ENCODE measurements at regions not wholly inside any gene's neighbourhood (a gene's known extent, or its start where the extent isn't known, plus 50 kb on each side); places are given as distances from the start of the nearest gene placed in this dataset.

DNA sequence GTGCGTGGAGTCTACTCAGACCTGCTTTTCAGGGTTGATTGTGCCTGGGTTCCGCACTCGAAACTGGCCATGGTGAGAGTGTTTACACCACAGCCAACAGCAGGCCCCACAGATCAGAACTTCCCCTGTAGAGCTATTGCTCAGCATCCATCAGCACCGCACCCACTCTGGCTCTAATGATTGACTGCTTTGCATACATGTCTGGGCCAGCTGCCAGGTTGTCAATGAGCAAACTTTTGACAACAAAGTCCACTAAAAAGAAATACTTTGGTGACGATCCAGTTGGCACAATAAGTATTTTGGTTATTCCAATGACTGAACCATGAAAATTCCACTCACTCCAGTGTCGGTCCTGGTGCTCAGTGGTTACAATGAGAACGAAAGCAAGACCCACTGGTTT lies 190.7 kb downstream of the FOXL1 start:
- H3K4me3 ChIP-seq (ENCODE audit: low read length): no peak overlapping the region
- no peaks in the 10 kb centered on the region for H3K27me3 ChIP-seq (ENCODE audit: control insufficient read depth, insufficient read depth, low read length)
- no peak for DNase-seq (ENCODE audit: low read depth, low spot score)
- no peak overlapping the region for H3K27ac ChIP-seq (ENCODE audit: low read length)
- no CpG with 5 or more reads among the region's 7 CpGs for WGBS (ENCODE audit: insufficient coverage, insufficient read length)
- no peaks in the 10 kb centered on the region for H3K36me3 ChIP-seq (ENCODE audit: control insufficient read depth, insufficient read depth, low read length)
- no peaks in the 10 kb centered on the region for H3K4me1 ChIP-seq (ENCODE audit: control insufficient read depth, insufficient read depth, low read length)
- H3K9me3 ChIP-seq (ENCODE audit: control insufficient read depth, insufficient read depth, low read length): no peaks in the 10 kb centered on the region

DNA sequence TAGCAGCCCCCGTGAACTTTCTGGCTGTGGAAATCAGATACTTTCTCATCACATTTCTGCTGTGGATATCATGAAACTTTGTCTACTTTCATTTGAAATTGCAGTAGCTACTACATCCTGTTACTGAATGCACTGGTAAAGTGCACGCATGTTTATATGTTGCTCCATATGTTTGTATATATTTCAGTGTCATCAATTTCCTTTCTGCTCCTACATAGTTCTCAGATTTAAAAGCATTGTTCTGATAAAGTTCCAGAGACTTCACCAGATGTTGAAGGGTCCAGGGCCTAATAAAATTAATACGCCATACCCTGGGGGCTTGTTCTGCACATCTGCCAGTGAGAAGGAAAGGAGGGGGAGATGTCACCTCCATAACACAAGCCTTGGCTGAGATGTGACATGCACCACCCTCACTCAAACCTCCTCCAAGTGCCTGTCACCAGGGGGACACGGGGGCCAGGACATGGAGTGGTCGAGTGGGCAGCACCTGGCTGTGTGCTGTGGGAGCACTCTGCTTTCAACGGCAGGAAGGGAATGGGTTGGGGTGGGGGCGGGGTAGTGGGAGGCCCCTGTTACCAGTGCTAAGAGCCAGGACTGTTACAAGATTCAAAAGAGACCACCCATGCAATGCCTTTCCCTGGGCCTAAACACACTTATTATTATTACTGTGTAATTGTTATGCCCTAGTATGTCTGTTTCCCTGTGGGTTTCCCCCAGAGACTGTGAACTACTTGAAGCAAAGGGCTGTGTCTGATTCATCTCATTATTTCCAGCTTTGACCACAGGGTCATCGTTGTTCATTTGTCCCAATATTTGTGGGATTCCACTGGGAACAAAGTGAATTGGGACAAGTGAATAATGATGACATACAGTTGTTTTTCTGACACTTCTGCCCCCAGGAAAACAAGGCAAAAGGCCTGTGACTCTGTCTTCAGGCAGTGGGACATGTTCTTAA lies 193.4 kb downstream of the FOXL1 start:
- Histone ChIP-seq H3K9me3 (ENCODE audit: control insufficient read depth, insufficient read depth, low read length) (no peaks in the 10 kb centered on the region), H3K4me1 (ENCODE audit: control insufficient read depth, insufficient read depth, low read length) (no peaks in the 10 kb centered on the region), H3K27me3 (ENCODE audit: control insufficient read depth, insufficient read depth, low read length) (no peaks in the 10 kb centered on the region), H3K36me3 (ENCODE audit: control insufficient read depth, insufficient read depth, low read length) (no peaks in the 10 kb centered on the region), H3K4me3 (ENCODE audit: low read length) (no peak overlapping the region), H3K27ac (ENCODE audit: low read length) (no peak overlapping the region)
- WGBS (ENCODE audit: insufficient coverage, insufficient read length): no CpG with 5 or more reads among the region's 8 CpGs
- no peak for DNase-seq (ENCODE audit: low read depth, low spot score)

DNA sequence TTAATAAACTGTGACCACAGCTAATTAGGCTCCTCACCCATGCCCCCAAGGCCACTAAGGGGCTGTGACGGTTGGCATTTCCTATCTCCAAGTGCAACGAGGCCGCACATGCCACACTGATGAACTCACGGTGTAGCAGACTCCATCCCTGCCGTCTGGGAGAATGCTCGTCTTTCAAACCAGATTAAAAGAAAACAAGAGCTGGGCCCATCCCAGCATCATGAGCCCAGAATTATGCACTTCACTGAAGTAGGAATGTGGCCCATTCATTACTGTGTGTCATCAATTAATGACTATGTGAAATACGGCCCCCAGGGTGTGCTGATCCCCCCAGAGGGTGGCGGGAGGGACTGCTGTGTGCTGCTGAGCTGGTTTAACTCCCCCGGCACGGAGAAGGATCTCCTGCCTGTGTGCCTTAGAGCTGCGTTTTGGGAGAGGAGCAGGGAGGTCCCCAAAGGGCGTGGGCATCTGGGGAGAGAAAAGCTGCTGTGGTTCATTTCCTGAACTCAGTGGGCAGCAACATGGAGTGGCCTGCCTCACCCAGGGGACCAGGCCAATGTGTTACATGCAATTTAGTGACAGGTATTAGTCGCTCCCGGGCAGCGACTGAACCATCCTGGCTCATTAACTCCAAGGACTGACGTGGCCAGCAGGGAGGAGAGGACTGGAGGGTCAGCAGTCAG lies 194.5 kb downstream of the FOXL1 start:
- H3K27ac ChIP-seq (ENCODE audit: low read length): no peak overlapping the region
- no CpG with 5 or more reads among the region's 16 CpGs for WGBS (ENCODE audit: insufficient coverage, insufficient read length)

DNA sequence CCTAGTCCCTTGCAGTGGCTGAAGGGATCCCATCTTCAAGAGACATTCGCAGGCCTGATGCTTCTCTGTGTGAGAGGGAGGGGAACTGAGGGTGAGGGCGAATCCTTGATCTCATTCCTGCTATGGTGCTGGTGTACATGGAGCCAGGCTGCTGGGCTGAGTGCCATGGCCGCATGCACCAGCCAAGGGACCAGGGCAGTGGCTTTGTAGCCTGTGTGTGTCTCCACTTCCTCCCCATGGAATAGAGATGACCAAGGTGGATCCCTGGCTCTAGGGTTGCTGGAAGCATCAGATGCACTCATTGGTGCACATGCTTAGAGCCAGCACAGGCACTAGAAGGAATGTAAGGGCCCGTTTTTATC lies 195.0 kb downstream of the FOXL1 start:
- Histone ChIP-seq H3K36me3 (ENCODE audit: control insufficient read depth, insufficient read depth, low read length) (no peaks in the 10 kb centered on the region), H3K4me3 (ENCODE audit: low read length) (no peak overlapping the region), H3K9me3 (ENCODE audit: control insufficient read depth, insufficient read depth, low read length) (no peaks in the 10 kb centered on the region), H3K27me3 (ENCODE audit: control insufficient read depth, insufficient read depth, low read length) (no peaks in the 10 kb centered on the region), H3K4me1 (ENCODE audit: control insufficient read depth, insufficient read depth, low read length) (no peaks in the 10 kb centered on the region), H3K27ac (ENCODE audit: low read length) (no peak overlapping the region)
- WGBS (ENCODE audit: insufficient coverage, insufficient read length): no CpG with 5 or more reads among the region's 4 CpGs
- DNase-seq (ENCODE audit: low read depth, low spot score): no peak

More for the DNA sequence above, 194.5 kb downstream of the FOXL1 start:
- H3K4me3 ChIP-seq (ENCODE audit: low read length): no peak overlapping the region
- H3K9me3 ChIP-seq (ENCODE audit: control insufficient read depth, insufficient read depth, low read length): no peaks in the 10 kb centered on the region
- H3K36me3 ChIP-seq (ENCODE audit: control insufficient read depth, insufficient read depth, low read length): no peaks in the 10 kb centered on the region
- DNase-seq (ENCODE audit: low read depth, low spot score): no peak
- H3K27me3 ChIP-seq (ENCODE audit: control insufficient read depth, insufficient read depth, low read length): no peaks in the 10 kb centered on the region
- H3K4me1 ChIP-seq (ENCODE audit: control insufficient read depth, insufficient read depth, low read length): no peaks in the 10 kb centered on the region

DNA sequence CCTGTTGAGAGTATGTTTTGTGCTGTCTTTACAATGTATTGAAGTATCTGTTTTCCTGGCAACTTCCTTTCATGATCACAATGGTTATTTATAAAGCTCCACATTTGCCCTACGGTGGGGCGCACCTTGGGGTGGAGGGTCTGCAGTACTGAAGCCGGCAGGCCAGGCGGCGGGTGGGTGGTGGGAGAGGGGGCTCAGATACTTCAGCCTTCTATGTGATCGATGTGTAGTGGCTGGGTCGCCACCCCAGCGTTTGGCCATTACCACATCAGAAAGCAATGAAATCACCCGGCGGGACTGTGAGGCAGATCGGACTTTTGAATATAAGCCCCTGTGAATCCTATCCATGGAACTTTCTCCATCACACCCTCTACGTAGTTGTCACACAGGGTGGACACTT lies 196.6 kb downstream of the FOXL1 start:
- WGBS (ENCODE audit: insufficient coverage, insufficient read length): no CpG with 5 or more reads among the region's 12 CpGs

DNA sequence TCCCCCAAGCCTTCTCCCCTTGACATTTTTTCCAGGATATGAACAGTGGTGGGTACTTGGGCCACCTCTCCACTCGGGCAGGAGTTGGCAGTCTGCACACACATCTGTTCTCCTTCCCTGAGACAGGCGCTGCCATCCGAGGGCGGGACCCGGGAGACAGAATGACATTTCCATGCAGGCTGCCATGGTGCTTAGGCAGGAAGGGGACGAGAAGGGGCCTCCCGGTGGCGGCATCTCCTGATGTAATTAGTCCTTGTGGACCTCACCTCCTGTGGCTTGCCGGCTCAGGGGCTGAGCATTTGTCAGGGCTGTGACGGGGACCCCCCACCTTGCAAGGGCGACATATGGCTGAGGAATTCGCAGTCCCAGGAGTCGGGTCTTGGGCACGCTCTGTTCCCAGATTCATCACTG lies 197.2 kb downstream of the FOXL1 start:
- H3K36me3 ChIP-seq (ENCODE audit: control insufficient read depth, insufficient read depth, low read length): no peaks in the 10 kb centered on the region
- H3K27ac ChIP-seq (ENCODE audit: low read length): no peak overlapping the region
- no peaks in the 10 kb centered on the region for H3K27me3 ChIP-seq (ENCODE audit: control insufficient read depth, insufficient read depth, low read length)
- H3K9me3 ChIP-seq (ENCODE audit: control insufficient read depth, insufficient read depth, low read length): no peaks in the 10 kb centered on the region
- DNase-seq (ENCODE audit: low read depth, low spot score): no peak
- no peak overlapping the region for H3K4me3 ChIP-seq (ENCODE audit: low read length)
- no CpG with 5 or more reads among the region's 14 CpGs for WGBS (ENCODE audit: insufficient coverage, insufficient read length)
- H3K4me1 ChIP-seq (ENCODE audit: control insufficient read depth, insufficient read depth, low read length): no peaks in the 10 kb centered on the region

More for the DNA sequence above, 196.6 kb downstream of the FOXL1 start:
- DNase-seq (ENCODE audit: low read depth, low spot score): no peak
- Histone ChIP-seq H3K9me3 (ENCODE audit: control insufficient read depth, insufficient read depth, low read length) (no peaks in the 10 kb centered on the region), H3K4me1 (ENCODE audit: control insufficient read depth, insufficient read depth, low read length) (no peaks in the 10 kb centered on the region), H3K36me3 (ENCODE audit: control insufficient read depth, insufficient read depth, low read length) (no peaks in the 10 kb centered on the region), H3K27ac (ENCODE audit: low read length) (no peak overlapping the region), H3K4me3 (ENCODE audit: low read length) (no peak overlapping the region), H3K27me3 (ENCODE audit: control insufficient read depth, insufficient read depth, low read length) (no peaks in the 10 kb centered on the region)

DNA sequence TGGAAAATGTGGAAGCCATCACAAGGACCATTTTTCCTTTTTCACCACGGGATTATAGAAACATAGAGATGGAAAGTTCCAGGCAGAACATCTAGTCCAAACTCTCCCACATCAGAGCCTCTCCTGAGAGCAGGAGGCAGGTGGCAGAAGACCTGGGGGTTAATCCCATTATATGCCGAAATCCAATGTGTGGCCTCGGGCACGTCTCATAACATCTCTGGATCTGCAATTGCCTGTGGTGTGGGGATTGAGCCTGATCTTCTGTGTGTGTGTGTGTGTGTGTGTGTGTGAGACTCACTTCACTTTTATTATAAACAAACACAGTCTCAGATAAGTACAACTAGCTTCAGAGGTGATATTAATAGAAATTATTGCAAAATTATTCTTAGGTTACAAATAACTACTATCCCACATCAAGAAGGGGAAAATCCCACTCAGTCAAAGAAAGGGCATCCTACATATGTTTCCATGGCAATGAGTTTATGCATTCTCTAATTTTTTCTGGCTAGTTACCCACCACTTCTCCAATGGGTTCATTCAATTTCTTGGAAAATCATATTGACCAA lies 199.1 kb downstream of the FOXL1 start:
- Histone ChIP-seq H3K27me3 (ENCODE audit: control insufficient read depth, insufficient read depth, low read length) (no peaks in the 10 kb centered on the region), H3K36me3 (ENCODE audit: control insufficient read depth, insufficient read depth, low read length) (no peaks in the 10 kb centered on the region), H3K27ac (ENCODE audit: low read length) (no peak overlapping the region), H3K9me3 (ENCODE audit: control insufficient read depth, insufficient read depth, low read length) (no peaks in the 10 kb centered on the region), H3K4me1 (ENCODE audit: control insufficient read depth, insufficient read depth, low read length) (no peaks in the 10 kb centered on the region), H3K4me3 (ENCODE audit: low read length) (no peak overlapping the region)
- DNase-seq (ENCODE audit: low read depth, low spot score): no peak
- no CpG with 5 or more reads among the region's 4 CpGs for WGBS (ENCODE audit: insufficient coverage, insufficient read length)

DNA sequence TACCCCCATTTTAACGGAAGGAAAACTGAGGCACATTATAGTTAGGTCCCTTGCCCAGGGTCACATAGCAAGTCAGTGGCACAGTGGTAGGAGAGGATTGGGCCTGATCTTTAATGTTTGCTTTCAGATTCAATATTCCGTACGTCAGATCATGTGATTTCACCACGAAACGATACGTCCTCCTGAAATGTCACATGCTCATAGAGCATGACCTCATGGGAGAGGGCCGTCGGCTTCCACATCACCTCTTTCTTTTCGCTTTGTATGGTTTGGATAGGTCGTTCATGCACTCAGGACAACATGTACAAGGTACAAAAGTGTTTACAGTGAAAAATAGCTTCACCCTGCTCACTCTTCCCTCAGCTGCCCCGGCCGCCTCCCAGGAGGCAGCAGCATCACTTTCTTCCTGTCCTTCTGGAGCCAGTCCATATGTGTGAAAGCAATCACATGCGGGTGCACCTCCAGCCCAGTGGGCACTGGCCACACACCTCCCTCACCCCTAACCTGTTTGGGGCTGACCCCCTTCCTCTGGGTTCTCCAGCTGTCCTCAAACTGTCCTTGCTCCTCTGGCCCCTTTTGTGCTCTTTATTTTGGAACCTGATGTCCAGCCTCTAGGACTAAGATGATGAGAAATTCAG lies 199.9 kb downstream of the FOXL1 start:
- Histone ChIP-seq H3K27ac (ENCODE audit: low read length) (no peak overlapping the region), H3K27me3 (ENCODE audit: control insufficient read depth, insufficient read depth, low read length) (no peaks in the 10 kb centered on the region), H3K9me3 (ENCODE audit: control insufficient read depth, insufficient read depth, low read length) (no peaks in the 10 kb centered on the region), H3K4me1 (ENCODE audit: control insufficient read depth, insufficient read depth, low read length) (no peaks in the 10 kb centered on the region), H3K36me3 (ENCODE audit: control insufficient read depth, insufficient read depth, low read length) (no peaks in the 10 kb centered on the region), H3K4me3 (ENCODE audit: low read length) (no peak overlapping the region)
- no peak for DNase-seq (ENCODE audit: low read depth, low spot score)
- no CpG with 5 or more reads among the region's 13 CpGs for WGBS (ENCODE audit: insufficient coverage, insufficient read length)

DNA sequence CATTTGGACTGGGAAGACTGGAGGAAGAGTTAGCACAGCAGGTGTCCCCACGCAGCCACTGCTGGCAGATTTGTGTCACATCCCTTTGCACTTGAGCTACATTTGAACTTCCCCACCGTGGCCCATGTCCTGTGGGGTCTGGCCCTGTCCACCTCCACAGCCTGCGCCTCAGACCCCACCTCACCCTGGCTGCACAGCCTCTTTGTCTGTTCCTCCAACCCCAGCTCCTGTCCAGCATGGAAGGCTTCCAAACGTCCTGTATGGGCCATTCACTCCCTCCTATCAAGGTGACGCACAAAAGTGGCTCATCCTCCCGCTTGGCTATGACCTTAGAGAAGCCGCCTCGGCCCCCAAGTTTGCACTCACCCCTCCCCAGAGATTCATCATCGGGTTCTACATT lies 200.6 kb downstream of the FOXL1 start:
- Histone ChIP-seq H3K36me3 (ENCODE audit: control insufficient read depth, insufficient read depth, low read length) (no peaks in the 10 kb centered on the region), H3K4me3 (ENCODE audit: low read length) (no peak overlapping the region), H3K27me3 (ENCODE audit: control insufficient read depth, insufficient read depth, low read length) (no peaks in the 10 kb centered on the region), H3K9me3 (ENCODE audit: control insufficient read depth, insufficient read depth, low read length) (no peaks in the 10 kb centered on the region), H3K27ac (ENCODE audit: low read length) (no peak overlapping the region), H3K4me1 (ENCODE audit: control insufficient read depth, insufficient read depth, low read length) (no peaks in the 10 kb centered on the region)
- WGBS (ENCODE audit: insufficient coverage, insufficient read length): 100% methylated on average over 1 of the region's 9 CpGs
- DNase-seq (ENCODE audit: low read depth, low spot score): no peak

DNA sequence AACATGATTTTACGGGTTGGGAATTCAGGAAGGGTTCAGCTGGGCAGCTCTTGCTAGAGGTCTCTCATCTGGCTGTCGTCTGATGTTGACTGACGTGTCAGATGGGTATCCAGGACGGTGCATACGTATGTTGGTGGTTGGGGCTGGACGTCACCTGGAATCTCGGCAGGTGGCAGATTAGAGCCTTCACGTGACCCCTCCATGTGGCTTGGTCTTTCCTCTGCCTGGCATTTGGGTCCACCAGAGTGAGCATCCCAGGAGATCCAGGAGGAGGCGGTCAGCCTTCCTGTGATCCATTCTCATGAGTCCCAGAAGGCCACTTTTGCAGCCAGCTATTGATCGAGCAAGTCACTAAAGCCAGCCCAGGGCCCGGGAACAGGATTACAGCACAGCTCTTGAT lies 202.7 kb downstream of the FOXL1 start:
- WGBS (ENCODE audit: insufficient coverage, insufficient read length): no CpG with 5 or more reads among the region's 11 CpGs
- no peaks in the 10 kb centered on the region for H3K36me3 ChIP-seq (ENCODE audit: control insufficient read depth, insufficient read depth, low read length)
- H3K27ac ChIP-seq (ENCODE audit: low read length): no peak overlapping the region
- no peak for DNase-seq (ENCODE audit: low read depth, low spot score)
- no peaks in the 10 kb centered on the region for H3K27me3 ChIP-seq (ENCODE audit: control insufficient read depth, insufficient read depth, low read length)
- no peaks in the 10 kb centered on the region for H3K9me3 ChIP-seq (ENCODE audit: control insufficient read depth, insufficient read depth, low read length)
- no peaks in the 10 kb centered on the region for H3K4me1 ChIP-seq (ENCODE audit: control insufficient read depth, insufficient read depth, low read length)
- no peak overlapping the region for H3K4me3 ChIP-seq (ENCODE audit: low read length)

Data from iPS DF 6.9 (cell line).